HUES6 (cell line): ENCODE measurements at regions not wholly inside any gene's neighbourhood (a gene's known extent, or its start where the extent isn't known, plus 50 kb on each side); places are given as distances from the start of the nearest gene placed in this dataset.

Experiments
- H3K27ac ChIP-seq: 2 replicates; pipeline ENCODE4 v1.7.0; 2013; ENCODE audit warnings: low read depth, mild to moderate bottlenecking, low read length, inconsistent platforms
- H3K27me3 ChIP-seq: 2 replicates; pipeline ENCODE4 v1.6.1; 2013; ENCODE audit warnings: low read length; ENCODE audit not compliant: control insufficient read depth, insufficient read depth
- H3K36me3 ChIP-seq: 2 replicates; pipeline ENCODE4 v1.6.1; 2013; ENCODE audit warnings: low read length; ENCODE audit not compliant: control insufficient read depth, insufficient read depth
- H3K4me1 ChIP-seq: 2 replicates; pipeline ENCODE4 v1.6.1; 2013; ENCODE audit warnings: low read length; ENCODE audit not compliant: control insufficient read depth, insufficient read depth
- H3K4me3 ChIP-seq: 2 replicates; pipeline ENCODE4 v1.5.1; 2013; ENCODE audit warnings: low read depth, low read length
- H3K9ac ChIP-seq: one replicate; pipeline ENCODE4 v1.6.1; 2013; ENCODE audit warnings: mild to moderate bottlenecking, low read length
- H3K9me3 ChIP-seq: 2 replicates; pipeline ENCODE4 v1.6.1; 2013; ENCODE audit warnings: low read depth, low read length; ENCODE audit not compliant: control insufficient read depth, insufficient read depth

GRCh38 chr12:115051378-115051777 lies 367.4 kb upstream of the TBX3 start:
- Histone ChIP-seq H3K27me3 (no peaks in the 10 kb centered on the region), H3K9ac (no peak overlapping the region), H3K27ac (no peak overlapping the region)

GRCh38 chr12:115049614-115050013 lies 365.6 kb upstream of the TBX3 start:
- no peaks in the 10 kb centered on the region for H3K4me1 ChIP-seq

More at GRCh38 chr12:115051378-115051777, 367.4 kb upstream of the TBX3 start:
- H3K9me3 ChIP-seq: no peaks in the 10 kb centered on the region
- no peak overlapping the region for H3K4me3 ChIP-seq
- H3K36me3 ChIP-seq: no peaks in the 10 kb centered on the region
- H3K4me1 ChIP-seq: no peaks in the 10 kb centered on the region

DNA sequence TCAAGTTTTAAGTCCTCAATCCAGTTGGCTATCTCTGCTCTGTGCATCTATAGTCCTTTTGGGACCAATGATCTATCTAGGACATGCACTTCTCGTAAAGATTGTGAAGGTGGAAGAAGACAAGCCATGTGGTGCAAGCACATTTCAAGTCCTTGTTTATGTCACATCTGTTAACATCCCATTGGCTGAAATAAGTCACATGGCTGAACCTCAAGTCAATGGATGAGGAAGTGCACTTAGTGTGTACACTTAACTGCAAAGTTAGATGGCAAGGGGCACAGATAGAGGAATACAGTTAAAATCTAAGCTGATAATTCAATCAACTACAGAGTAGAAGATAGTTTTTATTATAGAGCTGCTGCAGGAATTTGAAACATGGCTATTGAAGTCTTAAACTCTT lies 362.8 kb upstream of the TBX3 start:
- no peaks in the 10 kb centered on the region for H3K27me3 ChIP-seq
- no peak overlapping the region for H3K9ac ChIP-seq
- no peaks in the 10 kb centered on the region for H3K36me3 ChIP-seq
- H3K4me3 ChIP-seq: no peak overlapping the region
- peaks cover under 1% of the 10 kb centered on the region; the same call in 1 of the 2 replicates for H3K9me3 ChIP-seq
- no peak overlapping the region for H3K27ac ChIP-seq
- peaks cover 3% of the 10 kb centered on the region; the same call in 1 of the 2 replicates for H3K4me1 ChIP-seq

More at GRCh38 chr12:115049614-115050013, 365.6 kb upstream of the TBX3 start:
- Histone ChIP-seq H3K9ac (no peak overlapping the region), H3K9me3 (no peaks in the 10 kb centered on the region), H3K4me3 (no peak overlapping the region), H3K36me3 (no peaks in the 10 kb centered on the region), H3K27me3 (no peaks in the 10 kb centered on the region), H3K27ac (no peak overlapping the region)

GRCh38 chr12:115044073-115044472 lies 360.1 kb upstream of the TBX3 start:
- Histone ChIP-seq H3K9ac (no peak overlapping the region), H3K4me1 (peaks cover 3% of the 10 kb centered on the region; the same call in 1 of the 2 replicates), H3K36me3 (no peaks in the 10 kb centered on the region), H3K27ac (no peak overlapping the region), H3K9me3 (peaks cover 4% of the 10 kb centered on the region; the same call in 1 of the 2 replicates), H3K27me3 (no peaks in the 10 kb centered on the region), H3K4me3 (no peak overlapping the region)

DNA sequence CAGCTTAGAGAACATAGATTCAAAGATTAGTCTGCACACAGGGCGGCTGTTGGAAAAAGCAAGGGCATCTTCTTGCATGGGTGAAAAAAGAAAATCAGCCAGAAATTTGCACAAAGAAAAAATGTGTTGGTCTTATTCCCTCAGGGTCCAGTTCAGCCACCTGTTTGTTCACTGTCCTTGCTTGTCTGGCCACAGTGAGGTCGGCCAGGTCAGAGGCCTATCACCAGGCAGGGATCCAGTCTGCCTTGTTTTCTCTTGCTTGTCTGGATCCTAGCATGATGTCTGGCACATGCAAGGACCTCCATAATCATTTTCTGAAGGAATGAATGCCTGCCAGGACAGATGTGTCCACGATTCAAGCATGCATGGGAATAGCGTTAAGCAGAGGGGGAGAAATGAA lies 359.1 kb upstream of the TBX3 start:
- Histone ChIP-seq H3K9me3 (peaks cover 4% of the 10 kb centered on the region; the same call in 1 of the 2 replicates), H3K36me3 (no peaks in the 10 kb centered on the region), H3K27ac (no peak overlapping the region), H3K4me3 (no peak overlapping the region), H3K27me3 (no peaks in the 10 kb centered on the region), H3K4me1 (peaks cover 3% of the 10 kb centered on the region; the same call in 1 of the 2 replicates), H3K9ac (no peak overlapping the region)

- Histone ChIP-seq H3K4me1 (peaks cover 3% of the 10 kb centered on the region; the same call in 1 of the 2 replicates), H3K9ac (no peak overlapping the region), H3K9me3 (peaks cover 4% of the 10 kb centered on the region; the same call in 1 of the 2 replicates), H3K27ac (no peak overlapping the region), H3K36me3 (no peaks in the 10 kb centered on the region), H3K4me3 (no peak overlapping the region), H3K27me3 (no peaks in the 10 kb centered on the region)
Observed at GRCh38 chr12:115042341-115042740, 358.4 kb upstream of the TBX3 start.

DNA sequence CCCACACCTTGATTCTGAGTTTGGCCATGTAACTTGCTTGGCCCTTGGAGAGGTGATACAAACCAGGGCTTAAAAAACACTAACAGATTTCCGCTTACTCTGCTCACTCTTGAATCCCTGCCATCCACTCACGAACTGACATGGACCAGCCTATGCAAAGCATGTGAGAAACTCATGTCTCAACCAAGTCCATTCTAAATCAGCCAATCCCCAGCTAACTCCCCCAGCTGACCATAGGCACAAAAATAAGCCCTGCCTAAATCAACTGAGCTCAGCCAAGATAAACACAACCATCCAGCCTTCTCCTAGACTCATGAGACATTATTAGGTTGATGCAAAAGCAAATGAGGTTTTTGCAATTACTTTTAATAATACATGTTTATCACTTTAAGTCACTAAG lies 353.9 kb upstream of the TBX3 start:
- H3K9me3 ChIP-seq: peaks cover 4% of the 10 kb centered on the region; the same call in 1 of the 2 replicates
- no peaks in the 10 kb centered on the region for H3K27me3 ChIP-seq
- H3K27ac ChIP-seq: no peak overlapping the region
- H3K4me1 ChIP-seq: no peaks in the 10 kb centered on the region
- no peak overlapping the region for H3K4me3 ChIP-seq
- H3K9ac ChIP-seq: no peak overlapping the region
- no peaks in the 10 kb centered on the region for H3K36me3 ChIP-seq

DNA sequence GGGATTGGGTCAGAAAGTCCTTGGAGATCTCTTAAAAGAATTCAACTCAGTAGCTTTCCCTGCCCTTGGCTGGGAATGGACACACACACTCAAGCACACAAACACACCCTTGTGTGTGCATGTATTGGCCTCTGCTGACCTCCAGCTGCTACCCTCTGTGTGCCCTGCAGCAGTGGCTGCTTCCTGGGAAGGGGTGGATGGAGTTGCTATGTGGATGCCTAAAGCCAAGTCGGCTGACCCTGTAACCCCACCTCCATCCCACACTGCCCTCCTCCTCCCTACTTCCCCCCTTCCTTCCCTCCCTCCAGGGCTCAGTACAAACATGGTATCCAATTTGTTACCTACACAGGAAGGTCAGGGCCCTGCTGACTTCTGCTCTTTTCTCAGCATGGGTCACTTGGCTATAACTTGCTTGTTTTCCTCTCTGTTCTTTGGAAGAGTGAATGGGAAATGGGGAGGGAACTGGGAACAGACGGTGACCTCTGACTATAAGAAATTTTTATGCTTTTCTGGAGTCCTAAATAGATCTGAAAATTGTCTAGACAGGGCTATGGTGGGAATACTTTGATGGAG lies 351.6 kb upstream of the TBX3 start:
- Histone ChIP-seq H3K4me3 (no peak overlapping the region), H3K27me3 (no peaks in the 10 kb centered on the region), H3K27ac (no peak overlapping the region), H3K9ac (no peak overlapping the region), H3K36me3 (no peaks in the 10 kb centered on the region), H3K9me3 (no peaks in the 10 kb centered on the region), H3K4me1 (no peaks in the 10 kb centered on the region)

DNA sequence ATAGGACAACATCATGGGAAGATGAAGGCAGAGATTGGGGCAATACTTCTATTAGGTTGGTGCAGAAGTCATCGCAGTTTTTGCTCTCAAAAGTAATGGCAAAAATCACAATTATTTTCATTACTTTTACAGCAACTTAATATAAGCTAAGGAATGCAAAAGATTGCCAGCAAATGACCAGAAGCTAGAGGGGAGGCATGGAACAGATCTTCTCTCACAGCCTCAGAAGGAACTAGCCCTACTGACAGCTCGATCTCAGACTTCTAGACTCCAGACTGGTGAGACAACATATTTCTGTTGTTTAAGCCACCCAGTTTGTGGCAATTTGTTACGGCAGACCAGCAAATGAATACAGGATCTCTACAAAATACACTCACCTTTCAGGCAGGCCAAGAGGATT lies 348.5 kb upstream of the TBX3 start:
- Histone ChIP-seq H3K27ac (no peak overlapping the region), H3K4me3 (no peak overlapping the region), H3K36me3 (no peaks in the 10 kb centered on the region), H3K9me3 (no peaks in the 10 kb centered on the region), H3K27me3 (no peaks in the 10 kb centered on the region), H3K4me1 (no peaks in the 10 kb centered on the region), H3K9ac (no peak overlapping the region)

DNA sequence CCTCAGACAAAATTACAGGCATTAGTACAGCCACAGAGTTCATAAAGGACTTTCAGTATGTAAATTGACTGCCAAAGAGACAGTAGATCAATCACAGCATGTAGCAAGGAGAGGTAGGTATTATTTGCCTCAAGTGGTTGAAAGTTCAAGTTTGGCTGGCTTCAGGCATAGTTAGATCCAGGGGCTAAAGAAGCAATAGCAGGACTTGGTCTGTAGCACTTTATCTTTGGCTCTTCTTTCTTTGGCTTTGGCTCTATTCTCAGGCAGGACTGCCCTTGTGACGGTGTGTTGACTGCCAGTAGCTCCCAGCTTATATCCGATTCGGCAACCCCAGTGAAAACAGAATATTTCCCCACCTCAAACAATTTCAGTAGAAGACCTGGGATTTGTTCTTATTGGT lies 346.0 kb upstream of the TBX3 start:
- no peak overlapping the region for H3K9ac ChIP-seq
- no peak overlapping the region for H3K4me3 ChIP-seq
- no peaks in the 10 kb centered on the region for H3K4me1 ChIP-seq
- no peaks in the 10 kb centered on the region for H3K27me3 ChIP-seq
- no peaks in the 10 kb centered on the region for H3K9me3 ChIP-seq
- no peak overlapping the region for H3K27ac ChIP-seq
- no peaks in the 10 kb centered on the region for H3K36me3 ChIP-seq

- no peak overlapping the region for H3K27ac ChIP-seq
- no peaks in the 10 kb centered on the region for H3K27me3 ChIP-seq
- H3K9ac ChIP-seq: no peak overlapping the region
- H3K36me3 ChIP-seq: no peaks in the 10 kb centered on the region
- peaks cover 7% of the 10 kb centered on the region for H3K9me3 ChIP-seq
- H3K4me1 ChIP-seq: no peaks in the 10 kb centered on the region
- no peak overlapping the region for H3K4me3 ChIP-seq
Observed at GRCh38 chr12:115024531-115024930, 340.6 kb upstream of the TBX3 start.
